Fibroblast of upper back skin (primary cell): ENCODE measurements at regions not wholly inside any gene's neighbourhood (a gene's known extent, or its start where the extent isn't known, plus 50 kb on each side); places are given as distances from the start of the nearest gene placed in this dataset.
"Not testable (repeated sequence)": the region's sequence is repeated elsewhere in the genome, so short reads cannot be mapped to it uniquely, and the experiment has no call there.

Experiments
- DNase-seq: peaks from one replicate; pipeline ENCODE4 v3.0.0-alpha.2; 2013

- DNase-seq, result not testable (repeated sequence)
Observed at GRCh38 chr1:120465900-120466299, 51.1 kb downstream of the NBPF8 start.

- DNase-seq, result not testable (repeated sequence)
Observed at GRCh38 chr1:120477663-120478062, 62.8 kb downstream of the NBPF8 start.

DNA sequence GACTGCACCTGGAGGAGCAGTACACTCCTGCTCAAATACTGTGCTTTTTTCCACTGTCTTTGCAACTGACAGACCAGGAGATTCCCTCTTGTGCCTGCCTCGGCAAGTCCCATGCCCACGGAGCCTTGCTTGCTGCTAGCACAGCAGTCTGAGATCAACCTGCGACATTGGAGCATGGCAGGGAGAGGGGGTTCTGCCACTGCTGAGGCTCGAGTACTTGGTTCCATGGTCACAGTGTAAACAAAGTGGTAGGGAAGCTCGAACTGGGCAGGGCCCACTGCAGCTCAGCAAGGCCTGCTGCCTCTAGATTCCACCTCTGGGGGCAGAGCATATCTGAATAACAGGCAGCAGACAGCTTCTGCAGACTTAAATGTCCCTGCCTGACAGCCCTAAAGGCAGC is 63.6 kb downstream of the NBPF8 start:
- not testable (repeated sequence) for DNase-seq

DNA sequence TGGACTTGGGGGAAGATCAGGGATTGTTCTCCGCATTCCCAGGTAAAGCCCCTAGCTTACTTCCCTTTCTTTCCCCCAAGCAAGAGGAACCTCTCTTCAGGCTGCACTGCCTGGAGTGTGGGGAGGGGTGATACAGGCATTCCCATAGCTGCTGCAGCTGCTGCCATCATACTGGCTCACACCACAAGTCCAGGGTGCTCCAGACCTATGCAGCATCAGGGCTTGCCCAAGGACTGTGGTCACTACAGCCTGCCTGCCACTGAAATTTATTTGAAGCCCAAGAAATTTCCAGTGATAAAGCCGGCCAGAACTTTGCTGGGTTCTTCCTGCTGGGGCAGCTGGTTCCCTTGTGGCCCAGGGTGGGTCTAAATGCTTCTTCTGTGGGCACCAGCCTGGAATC is 72.7 kb downstream of the NBPF8 start:
- not testable (repeated sequence) for DNase-seq

- DNase-seq, result not testable (repeated sequence)
Observed at GRCh38 chr1:120489217-120489616, 74.4 kb downstream of the NBPF8 start.

GRCh38 chr1:120497145-120497544 is 82.3 kb downstream of the NBPF8 start:
- DNase-seq, result not testable (repeated sequence)

GRCh38 chr1:120503284-120503683 is 88.4 kb downstream of the NBPF8 start:
- not testable (repeated sequence) for DNase-seq

- not testable (repeated sequence) for DNase-seq
Observed at GRCh38 chr1:120506352-120506751, 91.5 kb downstream of the NBPF8 start.

DNA sequence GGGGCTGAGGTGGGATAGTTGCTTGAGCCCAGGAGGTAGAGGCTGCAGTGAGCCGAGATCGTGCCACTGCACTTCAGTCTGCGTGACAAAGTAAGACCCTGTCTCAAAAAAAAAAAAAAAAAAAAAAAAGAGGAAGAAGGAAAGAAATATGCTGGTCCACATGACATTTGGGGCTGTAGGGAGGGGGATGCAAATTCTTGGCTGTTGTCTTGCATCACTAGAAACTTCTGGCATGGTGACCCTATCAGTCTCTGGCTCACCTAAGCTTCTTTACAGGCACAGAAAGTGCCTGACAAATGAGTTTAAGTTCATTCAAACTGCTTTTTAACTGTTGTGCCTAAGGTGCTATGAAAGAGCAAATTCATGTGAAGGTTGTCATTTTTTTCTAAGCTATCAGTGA is 93.5 kb downstream of the NBPF8 start:
- not testable (repeated sequence) for DNase-seq

DNA sequence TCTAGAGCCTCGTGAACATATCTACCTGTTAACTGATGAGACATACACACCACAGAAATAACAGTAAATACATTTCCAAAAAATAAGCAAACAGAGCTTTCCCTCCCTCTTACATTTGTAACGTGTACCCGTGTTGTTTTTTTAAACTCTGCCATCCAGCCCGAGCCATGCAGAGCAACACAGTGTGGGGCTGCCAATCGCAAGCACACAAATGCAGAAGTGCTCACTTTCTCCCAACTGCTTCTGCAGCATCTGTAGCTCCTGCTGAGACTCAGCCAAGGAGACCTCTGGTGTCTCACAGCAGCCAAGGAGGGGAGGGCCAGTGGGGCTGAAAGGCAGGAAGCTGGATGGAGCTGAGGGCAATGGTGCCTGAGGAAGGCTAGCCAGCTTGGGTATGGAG is 94.4 kb downstream of the NBPF8 start:
- DNase-seq, result not testable (repeated sequence)

- not testable (repeated sequence) for DNase-seq
Observed at GRCh38 chr1:120513099-120513498, 98.3 kb downstream of the NBPF8 start.

GRCh38 chr1:120513531-120513930 is 98.7 kb downstream of the NBPF8 start:
- not testable (repeated sequence) for DNase-seq

- DNase-seq, result not testable (repeated sequence)
Observed at GRCh38 chr1:120519196-120519595, 104.4 kb downstream of the NBPF8 start.

DNA sequence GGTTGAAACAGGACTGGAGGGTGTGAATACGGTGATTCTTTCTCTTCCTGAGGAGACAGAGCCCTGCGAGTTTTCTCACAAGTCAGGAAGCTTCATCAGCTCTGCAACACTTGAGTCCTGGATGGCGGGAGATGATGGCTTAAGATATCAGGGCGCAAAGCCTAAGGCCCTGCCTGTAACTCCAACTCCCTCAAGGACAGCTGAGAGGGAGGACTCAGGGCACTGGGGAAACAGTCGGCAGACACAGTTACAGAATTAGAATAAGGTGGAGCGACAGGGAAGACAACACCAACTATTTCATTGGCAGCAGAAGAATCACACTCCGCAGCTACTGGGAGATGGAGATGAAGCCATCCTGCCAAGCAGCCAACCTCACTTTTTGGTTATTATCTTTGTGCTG is 109.6 kb downstream of the NBPF8 start:
- not testable (repeated sequence) for DNase-seq

GRCh38 chr1:120525386-120525785 is 110.6 kb downstream of the NBPF8 start:
- not testable (repeated sequence) for DNase-seq

- not testable (repeated sequence) for DNase-seq
Observed at GRCh38 chr1:120529475-120530089, 114.7 kb downstream of the NBPF8 start.

- not testable (repeated sequence) for DNase-seq
Observed at GRCh38 chr1:120531455-120531854, 116.6 kb downstream of the NBPF8 start.

GRCh38 chr1:120534361-120535047 is 119.7 kb downstream of the NBPF8 start:
- DNase-seq, result peak; percentile 14

GRCh38 chr1:120535052-120535451 is 120.2 kb downstream of the NBPF8 start:
- DNase-seq, result peak; percentile 68

DNA sequence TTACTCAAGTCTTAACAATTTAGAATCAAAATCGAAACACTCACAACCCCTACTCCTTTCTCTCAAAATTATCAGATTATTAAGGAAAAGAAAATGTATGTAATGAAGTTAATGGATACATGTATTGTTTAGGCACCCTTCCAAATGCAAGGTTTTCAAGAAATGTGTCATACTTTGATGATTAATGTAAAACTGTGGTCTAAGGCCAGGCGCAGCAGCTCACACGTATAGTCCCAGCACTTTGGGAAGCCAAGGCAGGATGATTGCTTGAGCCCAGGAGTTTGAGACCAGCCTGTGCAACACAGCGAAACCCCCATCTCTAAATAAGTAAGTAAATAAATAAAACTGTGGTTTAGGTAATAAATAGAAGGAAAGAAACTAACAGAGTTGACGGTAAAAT is 126.6 kb downstream of the NBPF8 start:
- DNase-seq, result not testable (repeated sequence)

- not testable (repeated sequence) for DNase-seq
Observed at GRCh38 chr1:120542365-120542764, 127.5 kb downstream of the NBPF8 start.

DNA sequence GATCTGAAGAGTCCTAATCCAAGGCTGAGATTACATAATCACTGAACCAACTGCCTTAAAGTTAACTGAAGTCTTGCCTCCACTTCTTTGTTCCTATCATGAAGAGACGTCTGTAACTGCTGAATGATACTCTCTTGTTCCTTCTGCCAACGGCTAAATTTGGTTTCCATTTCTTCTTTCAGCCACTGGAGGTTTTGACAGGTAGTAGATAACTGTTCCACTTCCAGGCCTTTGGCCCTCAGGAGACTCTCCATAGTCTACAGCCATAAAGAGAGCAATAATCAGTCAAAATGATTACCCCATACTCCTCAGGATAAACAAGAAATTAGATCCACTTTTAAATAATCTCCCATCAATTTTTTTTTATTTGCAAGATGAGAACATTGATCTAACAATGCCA is 128.1 kb downstream of the NBPF8 start:
- DNase-seq, result not testable (repeated sequence)

DNA sequence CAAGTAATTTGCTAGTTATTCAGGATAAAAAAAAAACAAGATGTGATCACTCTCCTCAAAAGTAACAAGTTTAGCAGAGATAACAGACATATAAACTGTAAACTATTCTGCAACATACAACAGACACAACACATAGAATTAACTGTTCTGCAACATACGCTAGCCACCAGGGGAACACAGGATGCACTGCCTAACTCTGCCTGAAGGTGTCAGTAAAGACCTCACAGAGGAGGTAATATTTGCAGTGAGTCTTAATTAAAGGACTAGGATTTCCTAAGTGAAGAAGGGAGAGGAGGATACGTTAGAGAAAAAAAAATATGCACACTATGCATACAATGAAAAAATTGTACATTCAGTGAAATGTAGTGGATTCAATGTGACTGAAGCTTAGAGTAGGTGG is 129.6 kb downstream of the NBPF8 start:
- not testable (repeated sequence) for DNase-seq

DNA sequence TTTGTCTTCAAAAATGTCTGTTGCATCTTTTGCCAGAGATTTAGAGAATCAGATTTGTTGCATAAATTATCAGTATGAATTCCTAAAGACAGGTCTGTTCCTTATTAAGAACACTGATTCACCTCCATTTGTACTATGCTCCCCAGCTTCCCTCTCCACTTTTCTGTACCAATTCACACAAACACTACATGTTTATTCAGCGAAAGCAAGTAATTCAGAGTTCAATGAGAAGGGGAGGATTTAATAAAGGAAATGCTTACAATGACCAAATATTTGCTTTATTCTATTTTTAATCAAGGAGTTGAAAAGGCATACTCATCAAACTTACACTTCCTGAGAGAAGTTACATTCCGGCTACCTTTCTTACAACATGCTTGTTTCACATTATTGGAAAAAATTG is 135.5 kb downstream of the NBPF8 start:
- not testable (repeated sequence) for DNase-seq
